ENCODE measurements at regions not wholly inside any gene's neighbourhood (a gene's known extent, or its start where the extent isn't known, plus 50 kb on each side); places are given as distances from the start of the nearest gene placed in this dataset.

DNA sequence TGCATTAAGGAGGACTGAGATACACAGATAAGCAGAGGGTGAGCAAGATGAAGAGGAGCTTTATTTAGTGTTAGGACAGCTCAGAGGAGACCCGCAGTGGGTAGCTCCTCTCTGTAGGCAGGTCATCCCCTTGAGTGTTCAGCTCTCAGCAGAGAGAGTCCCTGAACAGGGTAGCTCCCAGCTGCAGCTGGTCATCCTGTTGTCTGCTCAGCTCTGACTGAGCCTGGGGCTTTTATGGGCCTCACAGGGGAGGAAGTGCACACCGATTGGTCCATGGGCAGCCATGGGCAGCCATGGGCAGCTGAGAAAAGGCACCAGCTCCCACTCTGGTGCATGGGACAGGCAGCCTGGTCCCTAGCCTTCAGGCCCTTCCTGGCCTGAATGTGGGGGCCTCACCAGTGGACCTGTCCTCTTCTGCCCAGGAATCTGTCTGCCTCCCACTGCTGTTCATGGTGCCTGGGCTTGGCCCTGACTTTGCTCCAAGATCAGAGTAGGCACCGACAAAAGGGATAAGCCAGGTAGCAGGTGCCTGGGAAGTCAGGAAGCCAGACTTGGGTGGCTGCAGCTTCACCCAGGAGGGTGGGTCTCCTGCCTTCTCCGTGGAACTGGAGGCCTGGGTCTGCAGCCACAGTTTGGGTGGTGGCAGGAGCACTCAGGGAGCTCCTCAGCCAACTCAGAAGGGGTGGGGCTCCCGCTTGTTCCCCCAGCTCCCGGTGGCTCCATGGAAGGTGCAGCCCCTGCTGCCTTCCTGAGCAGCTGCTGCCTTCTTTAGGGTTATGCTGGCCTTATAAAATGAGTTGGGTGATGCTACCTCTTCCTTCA lies 54.7 kb downstream of the MYEOV start:
- Mint-ChIP-seq H3K4me1 (no peaks in the 10 kb centered on the region), H3K9me3 (no peaks in the 10 kb centered on the region), H3K4me3 (no peak overlapping the region), H3K36me3 (no peaks in the 10 kb centered on the region), H3K27ac (no peak overlapping the region)
- no peak for ATAC-seq
- DNase-seq (ENCODE audit: low spot score in 2 of 2) = peak in 1 of 2 donors; percentile 45

DNA sequence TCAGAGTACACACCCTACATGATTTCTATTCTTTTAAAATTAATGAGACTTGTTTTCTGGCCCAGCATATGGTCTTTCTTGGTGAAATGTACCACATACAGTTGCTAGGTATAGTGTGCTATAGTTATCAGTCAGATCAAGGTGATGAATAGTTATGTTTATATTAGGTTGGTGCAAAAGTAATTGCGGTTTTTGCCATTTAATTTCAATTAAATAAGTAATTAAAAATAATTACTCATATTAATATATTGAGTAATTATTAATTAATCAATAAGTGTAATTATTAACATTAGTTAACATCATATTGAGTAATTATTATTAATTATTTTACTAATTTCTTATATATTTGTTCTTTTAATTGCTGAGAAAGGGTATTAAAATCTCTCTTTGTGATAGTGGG lies 56.1 kb downstream of the MYEOV start:
- no peak for DNase-seq (ENCODE audit: low spot score in 2 of 2)
- ATAC-seq = no peak
- H3K4me1 Mint-ChIP-seq = no peaks in the 10 kb centered on the region
- H3K4me3 Mint-ChIP-seq = no peak overlapping the region
- H3K27ac Mint-ChIP-seq = no peak overlapping the region
- no peaks in the 10 kb centered on the region for H3K36me3 Mint-ChIP-seq
- H3K9me3 Mint-ChIP-seq = no peaks in the 10 kb centered on the region

DNA sequence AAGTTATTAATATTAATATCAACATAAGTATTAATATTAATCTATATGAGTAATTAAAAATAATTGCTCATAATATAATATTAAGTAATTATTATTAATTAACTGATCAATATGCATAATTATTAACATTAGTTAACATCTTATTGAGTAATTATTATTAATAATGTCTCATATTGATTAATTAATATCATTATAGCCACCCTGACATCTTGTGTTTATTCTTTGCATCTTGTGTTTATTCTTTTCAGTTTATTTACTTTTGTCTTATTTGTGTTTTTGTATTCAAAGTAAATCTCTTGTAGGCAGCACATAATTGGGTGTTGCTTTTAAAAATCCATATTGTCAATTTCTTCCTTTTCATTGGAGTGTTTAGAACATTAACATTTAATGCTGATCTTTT lies 56.6 kb downstream of the MYEOV start:
- Mint-ChIP-seq H3K27ac (no peak overlapping the region), H3K9me3 (no peaks in the 10 kb centered on the region), H3K36me3 (no peaks in the 10 kb centered on the region), H3K4me3 (no peak overlapping the region), H3K4me1 (no peaks in the 10 kb centered on the region)
- no peak for DNase-seq (ENCODE audit: low spot score in 2 of 2)
- no peak for ATAC-seq

DNA sequence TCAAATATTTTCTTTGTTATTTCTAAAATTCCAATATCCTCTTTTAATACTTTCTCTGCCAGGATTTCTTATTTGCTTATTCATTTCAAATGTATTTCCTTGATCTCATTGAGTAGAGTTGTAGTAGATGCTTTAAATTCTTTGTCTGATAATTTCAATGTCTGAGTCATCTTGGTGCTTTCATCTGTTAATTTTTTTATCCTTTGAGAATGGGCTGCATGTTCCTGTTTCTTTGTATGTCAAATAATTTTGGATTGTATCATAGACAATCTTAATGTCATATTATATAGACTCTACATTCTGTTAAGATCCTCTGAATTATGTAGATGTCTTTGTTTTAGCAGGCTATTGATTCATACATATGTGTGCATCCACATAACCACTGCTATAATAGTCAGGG lies 57.5 kb downstream of the MYEOV start:
- H3K9me3 Mint-ChIP-seq = no peaks in the 10 kb centered on the region
- no peaks in the 10 kb centered on the region for H3K36me3 Mint-ChIP-seq
- H3K27ac Mint-ChIP-seq = no peak overlapping the region
- DNase-seq (ENCODE audit: low spot score in 2 of 2) (no peak), ATAC-seq (no peak)
- H3K4me1 Mint-ChIP-seq = no peaks in the 10 kb centered on the region
- H3K4me3 Mint-ChIP-seq = no peak overlapping the region

DNA sequence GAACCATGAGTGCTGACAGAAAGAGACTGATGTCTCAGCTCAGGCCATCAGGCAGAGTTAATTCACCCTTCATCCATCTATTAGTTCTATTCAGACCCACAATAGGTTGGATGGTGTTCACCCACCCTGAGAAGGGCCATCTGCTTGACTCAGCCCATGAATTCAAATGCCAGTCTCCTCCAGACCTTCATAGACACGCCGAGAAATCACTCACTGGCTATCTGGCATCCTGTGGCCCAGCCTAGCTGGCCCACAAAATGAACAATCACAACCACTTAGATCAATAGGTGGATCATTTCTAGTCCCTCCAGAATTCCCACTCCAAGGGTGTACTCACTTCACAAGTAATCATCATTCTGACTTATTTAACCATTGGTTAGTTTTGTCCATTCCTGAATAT lies 58.2 kb downstream of the MYEOV start:
- Mint-ChIP-seq H3K9me3 (no peaks in the 10 kb centered on the region), H3K36me3 (no peaks in the 10 kb centered on the region), H3K4me3 (no peak overlapping the region), H3K4me1 (no peaks in the 10 kb centered on the region), H3K27ac (no peak overlapping the region)
- ATAC-seq (no peak), DNase-seq (ENCODE audit: low spot score in 2 of 2) (no peak)

DNA sequence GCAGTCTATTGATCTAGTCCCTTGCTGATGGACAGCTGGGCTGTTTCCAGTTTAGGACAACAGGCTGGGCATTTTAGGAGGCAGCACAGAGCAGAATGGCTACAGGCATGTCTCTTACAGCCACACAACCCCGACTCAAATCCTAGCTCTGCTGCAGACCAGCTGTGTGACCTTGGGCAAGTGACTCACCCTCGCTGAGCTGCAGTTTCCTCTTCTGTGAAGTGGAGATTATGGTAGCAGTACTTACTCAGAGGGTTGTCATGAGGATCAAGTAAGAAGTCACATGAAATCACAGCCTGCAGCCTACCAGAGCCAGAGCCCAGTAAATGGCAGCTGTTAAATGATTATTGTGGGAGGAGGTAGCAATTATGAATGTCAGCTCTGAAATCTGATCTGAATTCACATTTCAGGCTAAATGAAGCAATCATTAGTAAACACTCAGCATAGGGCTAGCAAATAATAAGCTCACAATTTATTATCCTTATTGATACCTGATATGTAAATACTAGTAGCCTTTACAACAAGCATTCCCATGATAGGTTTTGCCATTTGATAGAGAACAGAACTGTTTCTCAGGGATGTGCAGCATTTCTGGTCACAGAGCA lies 58.9 kb downstream of the MYEOV start:
- Mint-ChIP-seq H3K4me3 (no peak overlapping the region), H3K27ac (no peak overlapping the region), H3K36me3 (no peaks in the 10 kb centered on the region), H3K4me1 (no peaks in the 10 kb centered on the region), H3K9me3 (no peaks in the 10 kb centered on the region)
- DNase-seq (ENCODE audit: low spot score in 2 of 2) (peak in 1 of 2 donors; percentile 47), ATAC-seq (peak; percentile 91)

DNA sequence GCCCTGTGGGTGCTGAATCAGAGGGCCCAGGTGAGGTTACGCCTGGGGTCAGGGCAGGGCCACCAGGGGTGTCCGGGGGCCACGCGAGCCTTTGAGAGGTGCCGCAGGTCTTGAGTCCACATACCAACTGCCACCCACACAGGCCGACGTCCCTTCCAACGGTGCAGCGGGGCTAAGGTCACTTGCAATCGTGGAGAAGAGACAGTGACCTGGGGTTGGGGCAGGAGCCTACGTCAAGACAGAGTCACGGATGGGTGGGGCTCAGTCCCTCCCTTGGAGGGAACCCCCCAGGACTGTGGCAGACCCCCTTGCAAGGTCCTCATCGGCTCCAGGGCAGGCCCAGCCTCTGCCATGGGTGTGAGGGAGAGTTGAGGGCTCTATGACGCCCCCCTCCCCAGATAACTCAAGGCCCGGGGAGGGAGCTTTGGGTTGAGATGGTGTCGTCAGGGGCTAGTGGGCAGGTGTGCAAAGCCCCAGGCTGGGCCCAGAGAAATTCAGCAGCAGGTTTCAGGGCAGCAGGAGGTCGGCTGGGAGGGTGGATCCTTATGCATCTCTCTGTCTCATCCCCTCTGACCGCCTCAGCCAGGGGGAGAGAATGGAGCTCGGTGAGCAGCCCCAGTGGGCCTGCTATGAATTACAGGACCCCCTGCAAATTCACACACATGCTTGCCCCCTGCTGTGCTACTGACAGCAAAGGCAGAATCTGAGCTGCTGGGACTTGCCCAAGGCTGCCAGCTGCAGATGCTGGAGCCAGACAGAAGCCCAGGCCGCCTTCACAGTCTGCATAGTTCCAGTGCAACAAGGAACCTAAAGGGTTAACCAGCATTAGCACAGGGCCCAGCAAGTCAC lies 60.0 kb downstream of the MYEOV start:
- Mint-ChIP-seq H3K27ac (no peak overlapping the region), H3K4me1 (no peaks in the 10 kb centered on the region), H3K9me3 (no peaks in the 10 kb centered on the region), H3K36me3 (no peaks in the 10 kb centered on the region), H3K4me3 (no peak overlapping the region)
- ATAC-seq (no peak), DNase-seq (ENCODE audit: low spot score in 2 of 2) (peak in 1 of 2 donors; percentile 32)

DNA sequence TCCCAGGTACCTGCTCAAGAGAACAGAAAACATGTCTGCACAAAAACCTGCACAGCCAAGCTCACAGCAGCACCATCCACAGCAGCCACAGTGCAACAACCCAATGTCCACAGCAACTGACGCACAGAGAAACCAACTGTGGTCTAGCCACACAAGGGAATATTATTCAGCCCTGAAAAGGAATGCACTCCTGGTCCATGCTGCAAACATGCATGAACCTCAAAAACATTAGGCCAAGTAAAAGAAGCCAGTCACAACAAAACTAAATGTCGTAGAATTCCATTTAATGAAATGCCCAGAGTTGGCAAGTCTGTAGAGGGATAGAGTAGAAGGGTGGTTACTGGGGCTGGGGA lies 60.6 kb downstream of the MYEOV start:
- Mint-ChIP-seq H3K27ac (no peak overlapping the region), H3K4me3 (no peak overlapping the region), H3K9me3 (no peaks in the 10 kb centered on the region), H3K4me1 (no peaks in the 10 kb centered on the region), H3K36me3 (no peaks in the 10 kb centered on the region)
- ATAC-seq = no peak
- no peak for DNase-seq (ENCODE audit: low spot score in 2 of 2)

GRCh38 chr11:69355346-69355940 lies 61.5 kb downstream of the MYEOV start:
- no peak overlapping the region for H3K4me3 Mint-ChIP-seq
- H3K9me3 Mint-ChIP-seq = no peaks in the 10 kb centered on the region
- no peaks in the 10 kb centered on the region for H3K36me3 Mint-ChIP-seq
- H3K27ac Mint-ChIP-seq = no peak overlapping the region
- H3K4me1 Mint-ChIP-seq = no peaks in the 10 kb centered on the region
- ATAC-seq (no peak), DNase-seq (ENCODE audit: low spot score in 2 of 2) (peak in 1 of 2 donors; percentile 29)

DNA sequence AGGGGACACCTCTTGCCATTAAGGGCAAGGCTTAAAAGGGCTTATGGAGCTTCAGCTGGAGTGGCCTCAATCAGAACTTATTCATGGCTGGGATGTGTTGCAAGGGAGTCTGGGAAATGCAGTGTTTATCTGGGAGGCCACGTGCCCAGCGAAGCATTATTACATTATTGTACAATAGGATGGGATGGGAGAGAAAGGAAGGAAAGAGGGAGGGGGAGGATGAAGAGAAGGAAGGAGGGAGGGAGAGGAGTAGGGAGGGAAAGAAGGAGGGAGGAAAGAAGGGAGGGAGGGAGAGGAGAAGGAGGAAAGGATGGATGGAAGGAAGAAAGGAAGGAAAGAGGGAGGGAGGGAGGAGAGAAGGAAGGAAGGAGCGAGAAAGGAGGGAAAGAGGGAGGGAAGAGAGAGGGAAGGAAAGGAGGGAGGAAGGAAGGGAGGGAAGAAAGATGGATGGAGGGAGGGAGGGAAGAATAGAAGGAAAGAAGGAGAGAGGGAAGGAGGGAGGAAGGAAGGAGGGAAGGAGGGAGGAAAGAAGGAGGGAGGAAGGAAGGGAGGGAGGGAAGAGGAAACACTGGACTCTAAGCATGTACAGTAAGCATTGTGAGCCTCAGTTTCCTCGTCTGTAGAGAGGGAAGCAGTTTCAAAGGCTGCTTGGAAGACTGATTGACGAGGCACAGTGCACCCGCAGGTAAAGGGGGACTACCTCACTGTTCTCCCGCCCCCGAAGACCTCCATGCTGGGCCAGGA lies 62.2 kb downstream of the MYEOV start:
- Mint-ChIP-seq H3K27ac (no peak overlapping the region), H3K4me1 (no peaks in the 10 kb centered on the region), H3K4me3 (no peak overlapping the region), H3K9me3 (no peaks in the 10 kb centered on the region), H3K36me3 (no peaks in the 10 kb centered on the region)
- ATAC-seq = no peak
- no peak for DNase-seq (ENCODE audit: low spot score in 2 of 2)

DNA sequence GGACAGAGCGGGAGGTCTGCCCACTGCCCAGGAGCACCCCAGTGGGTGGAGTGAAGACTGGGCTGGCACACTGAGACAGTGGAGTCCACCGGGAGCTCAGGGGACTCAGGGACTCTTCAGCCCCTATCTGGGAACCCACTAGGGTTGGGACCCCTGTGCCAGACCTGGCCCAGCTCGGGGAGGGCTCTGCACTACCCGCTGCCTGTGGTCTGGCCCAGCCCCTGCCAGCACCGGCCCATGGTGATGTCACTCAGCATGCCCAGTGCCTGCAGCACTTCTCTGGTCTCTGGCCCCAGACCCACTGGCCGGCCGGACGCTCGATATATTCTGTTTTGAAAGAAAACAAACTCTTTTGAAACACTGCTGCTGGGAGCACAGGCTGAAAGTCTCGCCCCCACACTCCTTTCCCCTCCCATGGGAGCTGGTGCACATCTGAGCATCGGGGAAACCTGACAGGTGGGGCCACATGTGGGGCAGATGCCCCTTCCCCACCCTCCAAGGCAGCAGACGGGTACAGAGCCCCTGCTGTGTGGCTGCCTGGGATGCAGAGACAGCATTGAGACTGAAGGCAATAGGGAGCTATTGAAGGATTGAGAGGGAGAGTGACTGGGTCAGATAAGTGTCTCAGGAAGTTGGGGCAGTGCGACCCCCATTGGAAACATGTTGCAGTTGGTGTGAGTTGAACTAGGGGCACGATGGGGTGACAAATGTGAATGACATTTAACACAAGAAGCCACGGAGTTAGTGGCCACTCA lies 62.9 kb downstream of the MYEOV start:
- ATAC-seq = no peak

DNA sequence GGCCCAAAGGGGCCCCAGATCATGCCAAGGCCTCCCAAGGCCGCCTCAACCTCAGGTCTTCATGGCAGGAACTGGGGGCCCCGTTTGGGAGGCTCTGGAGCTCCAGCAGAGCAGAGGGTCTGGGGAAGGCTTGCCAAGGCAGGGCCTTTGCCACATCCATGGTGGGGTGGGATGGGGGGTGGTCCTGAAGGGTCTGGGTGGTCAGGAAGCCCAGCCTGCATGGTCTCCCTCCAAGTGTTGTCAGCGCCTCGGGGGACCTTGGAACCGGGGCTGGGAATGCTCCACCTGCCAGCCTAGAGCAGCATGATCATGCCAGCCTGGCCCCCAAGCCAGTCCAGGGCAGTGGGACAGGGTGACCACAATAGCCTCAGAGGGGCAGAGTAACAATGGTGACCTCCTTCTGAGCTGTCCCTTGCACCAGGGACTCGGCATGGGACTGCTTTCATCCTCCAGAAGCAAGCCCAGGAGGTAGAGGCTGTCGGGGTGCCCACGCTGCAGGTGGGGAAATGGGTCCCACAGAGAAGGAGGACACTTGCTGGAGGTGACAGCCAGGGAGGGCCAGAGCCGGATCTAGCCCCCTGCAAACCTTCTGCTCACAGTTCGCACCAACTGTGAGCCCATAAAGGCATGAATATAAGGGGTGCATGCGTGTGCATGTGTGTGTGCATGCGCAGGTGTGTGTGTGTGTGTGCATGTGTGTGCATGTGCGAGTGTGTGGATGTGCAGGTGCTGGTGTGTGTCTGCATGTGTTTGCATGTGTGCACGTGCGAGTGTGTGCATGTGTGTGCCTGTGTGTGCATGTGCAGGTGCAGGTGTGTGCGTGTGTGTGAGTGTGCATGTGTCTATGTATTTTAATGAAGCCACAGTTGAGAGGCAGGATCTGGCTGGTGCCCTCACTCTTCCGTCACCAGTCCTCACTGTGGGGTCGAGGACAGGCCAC lies 63.8 kb downstream of the MYEOV start:
- Mint-ChIP-seq H3K9me3 (no peaks in the 10 kb centered on the region), H3K4me1 (no peaks in the 10 kb centered on the region), H3K4me3 (no peak overlapping the region), H3K27ac (no peak overlapping the region), H3K36me3 (peaks cover 5% of the 10 kb centered on the region)
- no peak for DNase-seq (ENCODE audit: low spot score in 2 of 2)
- no peak for ATAC-seq

More for the DNA sequence above, 62.9 kb downstream of the MYEOV start:
- no peaks in the 10 kb centered on the region for H3K4me1 Mint-ChIP-seq
- no peak for DNase-seq (ENCODE audit: low spot score in 2 of 2)
- H3K4me3 Mint-ChIP-seq = no peak overlapping the region
- no peaks in the 10 kb centered on the region for H3K36me3 Mint-ChIP-seq
- H3K27ac Mint-ChIP-seq = no peak overlapping the region
- no peaks in the 10 kb centered on the region for H3K9me3 Mint-ChIP-seq

DNA sequence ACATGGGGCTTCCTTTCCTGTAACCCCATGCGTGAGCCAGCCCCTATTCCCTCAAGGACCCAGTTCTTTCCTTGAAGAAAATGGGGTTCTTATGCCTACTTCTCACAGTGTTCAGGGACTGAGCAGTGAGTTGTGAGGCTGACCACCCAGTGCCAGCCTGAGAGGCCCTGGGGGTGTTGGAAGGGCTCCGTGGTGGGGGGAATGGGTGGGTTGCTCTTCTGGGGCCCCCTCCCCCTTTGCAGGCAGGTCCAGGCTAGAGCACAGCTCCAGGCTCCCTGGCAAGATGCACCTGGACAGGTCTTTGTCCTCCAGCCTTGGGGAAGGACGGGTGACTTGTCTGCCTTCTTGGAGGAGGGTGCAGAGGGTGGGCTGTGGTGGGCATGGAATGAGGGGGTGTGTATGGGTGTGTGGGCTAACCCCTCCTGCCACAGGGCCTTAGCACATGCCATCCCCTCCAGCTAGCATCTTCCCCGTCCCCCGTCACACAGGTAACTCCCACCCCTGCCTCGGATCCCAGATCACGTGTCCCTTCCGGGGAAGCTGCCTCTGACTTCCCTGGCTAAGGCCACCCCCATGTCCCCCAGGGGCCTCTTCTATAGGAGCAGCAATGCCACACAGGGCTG lies 64.6 kb downstream of the MYEOV start:
- ATAC-seq = peak; percentile 11
- H3K4me1 Mint-ChIP-seq = no peaks in the 10 kb centered on the region
- H3K4me3 Mint-ChIP-seq = no peak overlapping the region
- H3K9me3 Mint-ChIP-seq = no peaks in the 10 kb centered on the region
- DNase-seq (ENCODE audit: low spot score in 2 of 2) = no peak
- H3K27ac Mint-ChIP-seq = no peak overlapping the region
- H3K36me3 Mint-ChIP-seq = peaks cover 5% of the 10 kb centered on the region

All from stimulated activated effector memory CD8-positive, alpha-beta T cell treated with anti-CD3 and anti-CD28 coated beads, Interleukin-12 subunit alpha, Interleukin-12 subunit beta, amount 100 ng/mL, for 72 hours (primary cell).